ENCODE measurements at regions not wholly inside any gene's neighbourhood (a gene's known extent, or its start where the extent isn't known, plus 50 kb on each side); places are given as distances from the start of the nearest gene placed in this dataset.

- no peaks in the 10 kb centered on the region for H3K4me1 ChIP-seq (ENCODE audit: control insufficient read depth in 1 of 2, insufficient read depth in 2 of 2, low read length in 2 of 2)
- DNase-seq (ENCODE audit: low read depth, low spot score) (no peak), ATAC-seq (no peak)
- no peaks in the 10 kb centered on the region for H3K9me3 ChIP-seq (ENCODE audit: control insufficient read depth in 1 of 2, insufficient read depth in 1 of 2, low read depth in 1 of 2, low read length in 2 of 2)
- H3K79me2 ChIP-seq (ENCODE audit: insufficient read depth, low read length): no peaks in the 10 kb centered on the region
- ChIA-PET CTCF (no interaction called here), RAD21 (ENCODE audit: low non-redundant PET in 1 of 2, low total read pairs in 2 of 2, uncharacterized antibody in 2 of 2, unreplicated experiment in 2 of 2) (no interaction called here), POLR2A (no interaction called here)
- no peaks in the 10 kb centered on the region for H3K36me3 ChIP-seq (ENCODE audit: control insufficient read depth in 1 of 2, insufficient read depth in 2 of 2, low read length in 2 of 2)
- H4K20me1 ChIP-seq (ENCODE audit: insufficient read depth): no peaks in the 10 kb centered on the region
- H3K4me3 ChIP-seq (replicated peaks in 1 of 2; ENCODE audit: low read depth in 1 of 2, low read length in 2 of 2): no peak overlapping the region
- no peak overlapping the region for H2AFZ ChIP-seq (ENCODE audit: low read depth, low read length, poor library complexity, severe bottlenecking)
- intact Hi-C loops (cut with micrococcal nuclease): no loop called here
- no peak overlapping the region for H3K9ac ChIP-seq (ENCODE audit: low read length)
- TF ChIP-seq CBX3 (IDR thresholded peaks at IDR 0.05; ENCODE audit: low read depth) (no peak), TCF7L2 (IDR thresholded peaks at IDR 0.05; ENCODE audit: borderline replicate concordance, extremely low read depth, insufficient read depth, insufficient read length) (no peak), YY1 (IDR thresholded peaks at IDR 0.05; ENCODE audit: extremely low read depth, insufficient replicate concordance, low read depth, low read length) (no peak)
- H3K27ac ChIP-seq (ENCODE audit: low read depth, low read length): no peak overlapping the region
- BruUV-seq (replicated peaks): no TSS peak
- H3K4me2 ChIP-seq (ENCODE audit: low read length): no peak overlapping the region
- H3K9me2 ChIP-seq (ENCODE audit: insufficient read depth): no peaks in the 10 kb centered on the region
- no peaks in the 10 kb centered on the region for H3K27me3 ChIP-seq (ENCODE audit: insufficient read depth, low read length)
Measured at GRCh38 chr2:120901201-120901600, 165.5 kb downstream of the GLI2 start.

GRCh38 chr2:120902592-120902991 is 166.9 kb downstream of the GLI2 start:
- Histone ChIP-seq H3K4me1 (ENCODE audit: control insufficient read depth in 1 of 2, insufficient read depth in 2 of 2, low read length in 2 of 2) (no peaks in the 10 kb centered on the region), H3K4me2 (ENCODE audit: low read length) (no peak overlapping the region), H3K9me3 (ENCODE audit: control insufficient read depth in 1 of 2, insufficient read depth in 1 of 2, low read depth in 1 of 2, low read length in 2 of 2) (no peaks in the 10 kb centered on the region), H3K79me2 (ENCODE audit: insufficient read depth, low read length) (no peaks in the 10 kb centered on the region), H3K9me2 (ENCODE audit: insufficient read depth) (no peaks in the 10 kb centered on the region), H3K27me3 (ENCODE audit: insufficient read depth, low read length) (no peaks in the 10 kb centered on the region), H3K27ac (ENCODE audit: low read depth, low read length) (no peak overlapping the region), H3K36me3 (ENCODE audit: control insufficient read depth in 1 of 2, insufficient read depth in 2 of 2, low read length in 2 of 2) (no peaks in the 10 kb centered on the region), H3K9ac (ENCODE audit: low read length) (no peak overlapping the region), H3K4me3 (replicated peaks in 1 of 2; ENCODE audit: low read depth in 1 of 2, low read length in 2 of 2) (no peak overlapping the region), H4K20me1 (ENCODE audit: insufficient read depth) (no peaks in the 10 kb centered on the region), H2AFZ (ENCODE audit: low read depth, low read length, poor library complexity, severe bottlenecking) (no peak overlapping the region)
- ATAC-seq (no peak), DNase-seq (ENCODE audit: low read depth, low spot score) (no peak)
- no peak for TF ChIP-seq CTCF (IDR thresholded peaks at IDR 0.05 in 2 of 3, conservative IDR thresholded peaks at IDR 0.05 in 1 of 3; ENCODE audit: borderline replicate concordance in 1 of 3, insufficient read depth in 1 of 3, low read depth in 2 of 3, low read length in 2 of 3)
- TF ChIP-seq POLR2AphosphoS5 (IDR thresholded peaks at IDR 0.05; ENCODE audit: low read depth, low read length): no peak
- no peak for TF ChIP-seq SIN3A (IDR thresholded peaks at IDR 0.05; ENCODE audit: low read depth)
- no peak for TF ChIP-seq EGR1 (IDR thresholded peaks at IDR 0.05; ENCODE audit: low read depth)
- no peak for TF ChIP-seq EZH2 (IDR thresholded peaks at IDR 0.05)
- TF ChIP-seq ZNF274 (IDR thresholded peaks at IDR 0.05; ENCODE audit: low read depth, low read length): no peak
- no peak for TF ChIP-seq RAD21 (IDR thresholded peaks at IDR 0.05; ENCODE audit: low read depth)
- TF ChIP-seq ELF1 (IDR thresholded peaks at IDR 0.05; ENCODE audit: borderline replicate concordance, low read depth): no peak
- TF ChIP-seq REST (IDR thresholded peaks at IDR 0.05; ENCODE audit: low read depth): no peak
- no peak for TF ChIP-seq FOSL1 (IDR thresholded peaks at IDR 0.05; ENCODE audit: low read depth)
- no peak for TF ChIP-seq JUND (IDR thresholded peaks at IDR 0.05)
- no peak for TF ChIP-seq ATF3 (IDR thresholded peaks at IDR 0.05)
- no peak for TF ChIP-seq SP1 (IDR thresholded peaks at IDR 0.05; ENCODE audit: low read depth)
- no peak for TF ChIP-seq CBX3 (IDR thresholded peaks at IDR 0.05; ENCODE audit: low read depth)
- intact Hi-C loops (cut with micrococcal nuclease): no loop called here
- RAD21 ChIA-PET (ENCODE audit: low non-redundant PET in 1 of 2, low total read pairs in 2 of 2, uncharacterized antibody in 2 of 2, unreplicated experiment in 2 of 2): no interaction called here
- POLR2A ChIA-PET: no interaction called here
- CTCF ChIA-PET: no interaction called here
- no TSS peak for BruUV-seq (replicated peaks)
